ENCODE measurements at regions not wholly inside any gene's neighbourhood (a gene's known extent, or its start where the extent isn't known, plus 50 kb on each side); places are given as distances from the start of the nearest gene placed in this dataset.

DNA sequence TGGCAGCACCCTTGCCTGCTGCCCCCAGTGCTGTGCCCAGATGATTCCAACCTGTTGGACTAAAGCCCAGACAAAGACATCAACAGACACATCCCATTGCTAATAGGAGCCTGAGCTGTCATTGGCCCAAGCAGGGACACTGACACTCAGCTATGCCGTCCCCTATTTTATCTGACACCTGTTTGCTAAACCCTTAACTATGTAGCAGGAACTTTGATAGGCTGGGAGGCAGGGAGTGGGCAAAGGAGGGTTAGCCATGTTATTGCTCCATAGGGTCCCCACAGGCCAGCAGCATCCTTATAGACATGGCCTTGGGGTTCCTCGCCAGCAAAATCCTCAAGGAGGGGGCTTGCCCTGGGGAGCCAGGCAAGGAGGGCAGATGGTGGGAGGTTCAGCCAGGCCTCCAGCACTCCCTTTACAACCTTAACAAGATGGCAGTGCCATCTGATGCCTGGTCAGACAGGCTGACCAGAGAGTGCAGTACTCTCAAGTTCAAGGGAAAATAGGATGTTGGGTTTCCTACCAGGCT is 50.4 kb upstream of the CDKN2AIPNL start:
- no peak for DNase-seq
- no peak overlapping the region for H3K4me3 ChIP-seq (ENCODE audit: low read length)
- no peak overlapping the region for H3K27ac ChIP-seq (ENCODE audit: low read length)
- H3K4me1 ChIP-seq (ENCODE audit: control insufficient read depth, insufficient read depth, low read length) = peaks cover 49% of the 10 kb centered on the region
- H3K27me3 ChIP-seq (ENCODE audit: control insufficient read depth, insufficient read depth, low read length) = no peaks in the 10 kb centered on the region
- WGBS (ENCODE audit: insufficient coverage, low lambda C conversion rate) = no CpG with 5 or more reads among the region's 2 CpGs
- H3K9me3 ChIP-seq (ENCODE audit: control insufficient read depth, low read depth, low read length) = no peaks in the 10 kb centered on the region
- no peaks in the 10 kb centered on the region for H3K36me3 ChIP-seq (ENCODE audit: control insufficient read depth, insufficient read depth, low read length)
